ENCODE measurements at regions not wholly inside any gene's neighbourhood (a gene's known extent, or its start where the extent isn't known, plus 50 kb on each side); places are given as distances from the start of the nearest gene placed in this dataset.

- no peak for TF ChIP-seq ZNF629 (tag by site-specific recombination; IDR thresholded peaks at IDR 0.05)
- TF ChIP-seq SP2 (tag by site-specific recombination; IDR thresholded peaks at IDR 0.05) = no peak
- no peak for TF ChIP-seq ZNF555 (tag by site-specific recombination; conservative IDR thresholded peaks at IDR 0.05)
- TF ChIP-seq ZNF18 (tag by site-specific recombination; IDR thresholded peaks at IDR 0.05) = no peak
Observed at GRCh38 chr12:60279221-60279620, 683.4 kb downstream of the SLC16A7 start (continued).

DNA sequence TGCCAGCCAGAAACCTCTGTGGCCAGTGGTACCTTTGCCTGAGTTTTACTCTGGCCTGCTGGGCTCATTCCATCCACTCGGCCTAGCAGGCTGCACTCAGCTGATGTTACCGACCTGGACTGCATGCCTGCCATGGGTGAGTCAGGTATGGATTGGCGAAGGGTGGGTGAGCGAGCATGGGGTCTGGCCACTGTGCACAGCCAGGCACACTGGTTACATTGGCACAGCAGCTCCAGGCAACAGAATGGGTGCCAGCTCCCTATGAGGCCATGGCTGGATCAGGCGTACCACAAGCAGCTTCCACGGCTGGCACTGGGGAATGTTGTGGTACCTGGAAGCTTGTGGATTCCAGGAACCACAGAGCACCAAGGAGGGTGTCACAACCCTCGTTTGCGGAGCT lies 685.7 kb downstream of the SLC16A7 start:
- CTCF ChIA-PET = no interaction called here
- H3K4me1 ChIP-seq (ENCODE audit: control insufficient read depth, insufficient read depth, low read length) = no peaks in the 10 kb centered on the region
- H3K36me3 ChIP-seq (ENCODE audit: control insufficient read depth in 2 of 2, insufficient read depth in 1 of 2, low read length in 2 of 2) = no peaks in the 10 kb centered on the region
- POLR2A ChIA-PET = no interaction called here
- H3K9me3 ChIP-seq (ENCODE audit: control insufficient read depth, insufficient read depth, low read depth, low read length) = no peaks in the 10 kb centered on the region
- H3K4me3 ChIP-seq (ENCODE audit: low read depth, low read length) = no peak overlapping the region
- no peak overlapping the region for H3K27ac ChIP-seq (ENCODE audit: extremely low read depth, low read depth, low read length)
- TF ChIP-seq ZNF335 (tag by site-specific recombination; conservative IDR thresholded peaks at IDR 0.05) (no peak), PRDM1 (tag by site-specific recombination; IDR thresholded peaks at IDR 0.05) (no peak), SCRT1 (tag by site-specific recombination; IDR thresholded peaks at IDR 0.05; ENCODE audit: borderline replicate concordance) (no peak), SCRT2 (tag by site-specific recombination; IDR thresholded peaks at IDR 0.05) (no peak), ZNF707 (tag by site-specific recombination; IDR thresholded peaks at IDR 0.05) (no peak), ZNF266 (tag by site-specific recombination; IDR thresholded peaks at IDR 0.05; ENCODE audit: low read depth) (no peak), ZFHX2 (tag by site-specific recombination; conservative IDR thresholded peaks at IDR 0.05) (no peak), SP3 (tag by site-specific recombination; IDR thresholded peaks at IDR 0.05) (no peak), ZNF146 (tag by site-specific recombination; IDR thresholded peaks at IDR 0.05) (no peak), ZNF10 (tag by site-specific recombination; IDR thresholded peaks at IDR 0.05) (no peak)
- TF ChIP-seq, protein P1, sequence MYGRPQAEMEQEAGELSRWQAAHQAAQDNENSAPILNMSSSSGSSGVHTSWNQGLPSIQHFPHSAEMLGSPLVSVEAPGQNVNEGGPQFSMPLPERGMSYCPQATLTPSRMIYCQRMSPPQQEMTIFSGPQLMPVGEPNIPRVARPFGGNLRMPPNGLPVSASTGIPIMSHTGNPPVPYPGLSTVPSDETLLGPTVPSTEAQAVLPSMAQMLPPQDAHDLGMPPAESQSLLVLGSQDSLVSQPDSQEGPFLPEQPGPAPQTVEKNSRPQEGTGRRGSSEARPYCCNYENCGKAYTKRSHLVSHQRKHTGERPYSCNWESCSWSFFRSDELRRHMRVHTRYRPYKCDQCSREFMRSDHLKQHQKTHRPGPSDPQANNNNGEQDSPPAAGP (tag by site-specific recombination; IDR thresholded peaks at IDR 0.05) = no peak

DNA sequence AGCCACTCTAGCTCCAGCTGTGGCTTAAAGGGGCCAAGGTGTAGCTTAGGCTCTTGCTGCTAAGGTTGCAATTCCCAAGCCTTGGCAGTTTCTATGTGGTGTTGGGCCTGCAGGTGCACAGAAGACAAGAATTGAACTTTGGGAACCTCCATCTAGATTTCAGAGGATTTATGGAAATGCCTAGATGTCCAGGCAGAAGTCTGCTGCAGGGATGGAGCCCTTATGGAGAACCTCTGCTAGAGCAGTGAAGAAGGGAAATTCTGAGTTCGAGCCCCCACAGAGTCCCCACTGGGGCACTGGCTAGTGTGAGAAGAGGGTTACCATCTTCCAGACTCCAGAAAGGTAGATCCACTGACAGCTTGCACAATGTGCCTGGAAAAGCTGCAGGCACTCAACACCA lies 694.7 kb downstream of the SLC16A7 start:
- TF ChIP-seq ZBTB1 (tag by site-specific recombination; IDR thresholded peaks at IDR 0.05) (no peak), ZNF132 (tag by site-specific recombination; IDR thresholded peaks at IDR 0.05; ENCODE audit: borderline replicate concordance) (no peak), ZFP3 (tag by site-specific recombination; IDR thresholded peaks at IDR 0.05; ENCODE audit: low read depth) (no peak), ZNF223 (tag by site-specific recombination; IDR thresholded peaks at IDR 0.05) (no peak)
- TF ChIP-seq, protein P2, sequence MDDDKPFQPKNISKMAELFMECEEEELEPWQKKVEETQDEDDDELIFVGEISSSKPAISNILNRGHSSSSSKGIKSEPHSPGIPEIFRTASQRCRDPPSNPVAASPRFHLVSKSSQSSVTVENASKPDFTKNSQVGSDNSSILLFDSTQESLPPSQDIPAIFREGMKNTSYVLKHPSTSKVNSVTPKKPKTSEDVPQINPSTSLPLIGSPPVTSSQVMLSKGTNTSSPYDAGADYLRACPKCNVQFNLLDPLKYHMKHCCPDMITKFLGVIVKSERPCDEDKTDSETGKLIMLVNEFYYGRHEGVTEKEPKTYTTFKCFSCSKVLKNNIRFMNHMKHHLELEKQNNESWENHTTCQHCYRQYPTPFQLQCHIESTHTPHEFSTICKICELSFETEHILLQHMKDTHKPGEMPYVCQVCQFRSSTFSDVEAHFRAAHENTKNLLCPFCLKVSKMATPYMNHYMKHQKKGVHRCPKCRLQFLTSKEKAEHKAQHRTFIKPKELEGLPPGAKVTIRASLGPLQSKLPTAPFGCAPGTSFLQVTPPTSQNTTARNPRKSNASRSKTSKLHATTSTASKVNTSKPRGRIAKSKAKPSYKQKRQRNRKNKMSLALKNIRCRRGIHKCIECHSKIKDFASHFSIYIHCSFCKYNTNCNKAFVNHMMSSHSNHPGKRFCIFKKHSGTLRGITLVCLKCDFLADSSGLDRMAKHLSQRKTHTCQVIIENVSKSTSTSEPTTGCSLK (tag by site-specific recombination; IDR thresholded peaks at IDR 0.05) = no peak
- ChIA-PET POLR2A (no interaction called here), CTCF (no interaction called here)
- Histone ChIP-seq H3K27ac (ENCODE audit: extremely low read depth, low read depth, low read length) (no peak overlapping the region), H3K9me3 (ENCODE audit: control insufficient read depth, insufficient read depth, low read depth, low read length) (no peaks in the 10 kb centered on the region), H3K36me3 (ENCODE audit: control insufficient read depth in 2 of 2, insufficient read depth in 1 of 2, low read length in 2 of 2) (no peaks in the 10 kb centered on the region), H3K4me1 (ENCODE audit: control insufficient read depth, insufficient read depth, low read length) (no peaks in the 10 kb centered on the region), H3K4me3 (ENCODE audit: low read depth, low read length) (no peak overlapping the region)

Measured in HEK293 (cell line).